Left forelimb (tissue), 1 donor: ENCODE measurements at regions not wholly inside any gene's neighbourhood (a gene's known extent, or its start where the extent isn't known, plus 50 kb on each side); places are given as distances from the start of the nearest gene placed in this dataset.
"Not testable (repeated sequence)": the region's sequence is repeated elsewhere in the genome, so short reads cannot be mapped to it uniquely, and the experiment has no call there.

Experiments used
- DNase-seq: peaks from one replicate; pipeline ENCODE4 v3.0.0-alpha.2; 2018; ENCODE audit warnings: low spot score

GRCh38 chr18:961644-962355 is 57.1 kb downstream of the ADCYAP1 start:
- DNase-seq: no peak

GRCh38 chr18:963276-963675 is 58.6 kb downstream of the ADCYAP1 start:
- no peak for DNase-seq

GRCh38 chr18:965921-966758 is 61.5 kb downstream of the ADCYAP1 start:
- DNase-seq: no peak

DNA sequence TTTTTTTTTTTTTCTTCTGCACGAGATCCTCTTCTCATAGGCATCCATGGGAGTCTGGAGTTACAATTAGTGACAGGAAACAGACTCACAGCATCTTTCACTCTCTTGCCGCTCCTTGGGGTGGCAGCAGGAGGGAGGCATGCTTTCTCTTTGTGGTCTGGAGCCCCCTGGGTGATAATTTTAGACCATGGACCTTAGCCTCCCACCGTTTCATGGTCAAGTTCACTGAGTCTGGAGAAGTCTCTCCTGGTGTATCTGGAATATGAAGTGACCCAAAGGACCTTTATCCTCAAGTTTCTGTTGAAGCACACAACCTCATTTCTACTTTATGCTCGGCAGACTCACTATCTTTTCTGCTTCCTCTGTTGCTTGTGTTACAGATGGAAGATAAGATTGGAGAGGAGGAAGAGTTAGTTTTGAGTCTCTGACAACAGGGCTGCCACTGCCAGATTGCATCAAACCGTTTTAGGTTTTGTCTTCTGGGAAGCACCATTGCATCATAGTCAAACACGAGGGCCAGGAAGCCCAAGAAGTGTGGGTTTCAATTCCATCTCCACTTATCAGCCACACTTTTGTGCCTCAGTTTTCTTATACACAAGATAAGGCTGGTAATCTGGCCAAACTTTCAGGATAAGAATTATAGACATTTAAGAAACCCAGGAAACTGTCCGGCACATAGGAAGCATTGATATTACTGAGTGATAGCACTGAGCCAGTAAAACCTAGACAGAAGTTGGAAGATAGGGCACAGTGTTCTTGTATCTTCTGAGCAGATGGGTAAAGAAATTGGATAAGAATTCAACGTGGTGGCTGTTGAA is 62.3 kb downstream of the ADCYAP1 start:
- no peak for DNase-seq

- DNase-seq: not testable (repeated sequence)
These were observed 64.2 kb downstream of the ADCYAP1 start for GRCh38 chr18:968910-969309.

GRCh38 chr18:969311-969710 is 64.6 kb downstream of the ADCYAP1 start:
- DNase-seq: not testable (repeated sequence)

DNA sequence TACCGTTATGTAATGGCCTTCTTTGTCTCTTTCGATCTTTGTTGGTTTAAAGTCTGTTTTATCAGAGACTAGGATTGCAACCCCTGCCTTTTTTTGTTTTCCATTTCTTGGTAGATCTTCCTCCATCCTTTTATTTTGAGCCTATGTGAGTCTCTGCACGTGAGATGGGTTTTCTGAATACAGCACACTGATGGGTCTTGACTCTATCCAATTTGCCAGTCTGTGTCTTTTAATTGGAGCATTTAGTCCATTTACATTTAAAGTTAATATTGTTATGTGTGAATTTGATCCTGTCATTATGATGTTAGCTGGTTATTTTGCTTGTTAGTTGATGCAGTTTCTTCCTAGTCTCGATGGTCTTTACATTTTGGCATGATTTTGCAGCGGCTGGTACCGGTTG is 69.9 kb downstream of the ADCYAP1 start:
- DNase-seq: not testable (repeated sequence)

- not testable (repeated sequence) for DNase-seq
These were observed 71.9 kb downstream of the ADCYAP1 start for GRCh38 chr18:976393-977128.

DNA sequence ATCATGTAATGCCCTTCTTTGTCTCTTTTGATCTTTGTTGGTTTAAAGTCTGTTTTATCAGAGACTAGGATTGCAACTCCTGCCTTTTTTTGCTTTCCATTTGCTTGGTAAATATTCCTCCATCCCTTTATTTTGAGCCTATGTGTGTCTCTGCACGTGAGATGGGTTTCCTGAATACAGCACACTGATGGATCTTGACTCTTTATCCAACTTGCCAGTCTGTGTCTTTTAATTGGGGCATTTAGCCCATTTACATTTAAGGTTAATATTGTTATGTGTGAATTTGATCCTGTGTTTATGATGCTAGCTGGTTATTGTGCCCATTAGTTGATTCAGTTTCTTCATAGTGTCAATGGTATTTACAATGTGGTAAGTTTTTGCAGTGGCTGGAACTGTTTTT is 72.7 kb downstream of the ADCYAP1 start:
- DNase-seq: not testable (repeated sequence)

DNA sequence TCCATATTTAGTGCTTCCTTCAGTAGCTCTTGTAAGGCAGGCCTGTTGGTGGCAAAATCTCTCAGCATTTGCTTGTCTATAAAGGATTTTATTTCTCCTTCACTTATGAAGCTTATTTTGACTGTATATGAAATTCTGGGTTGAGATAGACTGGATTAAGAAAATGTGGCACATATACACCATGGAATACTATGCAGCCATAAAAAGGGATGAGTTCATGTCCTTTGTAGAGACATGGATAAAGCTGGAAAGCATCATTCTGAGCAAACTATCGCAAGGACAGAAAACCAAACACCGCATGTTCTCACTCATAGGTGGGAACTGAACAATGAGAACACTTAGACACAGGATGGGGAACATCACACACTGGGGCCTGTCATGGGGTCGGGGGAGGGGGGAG is 73.1 kb downstream of the ADCYAP1 start:
- DNase-seq: not testable (repeated sequence)

- no peak for DNase-seq
These were observed 75.9 kb downstream of the ADCYAP1 start for GRCh38 chr18:980586-980985.

DNA sequence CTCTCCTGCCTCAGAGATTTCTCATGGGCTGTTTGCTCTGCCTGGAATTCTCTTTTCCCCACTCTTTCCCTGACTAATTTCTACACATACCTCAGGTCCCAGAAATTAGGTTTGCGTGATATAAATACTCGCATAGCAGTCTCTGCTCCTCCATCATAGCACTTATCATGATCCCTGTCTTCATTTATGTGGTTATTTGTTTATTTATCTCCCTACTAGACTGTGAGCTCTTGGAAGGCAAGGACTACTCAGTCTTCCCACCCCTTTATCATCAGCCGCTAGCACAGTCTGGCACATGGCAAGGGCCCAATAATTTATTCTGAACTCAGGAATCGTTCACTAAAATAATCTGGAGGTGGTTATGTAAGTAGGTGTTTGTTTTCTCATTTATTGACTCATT is 79.3 kb downstream of the ADCYAP1 start:
- no peak for DNase-seq

DNA sequence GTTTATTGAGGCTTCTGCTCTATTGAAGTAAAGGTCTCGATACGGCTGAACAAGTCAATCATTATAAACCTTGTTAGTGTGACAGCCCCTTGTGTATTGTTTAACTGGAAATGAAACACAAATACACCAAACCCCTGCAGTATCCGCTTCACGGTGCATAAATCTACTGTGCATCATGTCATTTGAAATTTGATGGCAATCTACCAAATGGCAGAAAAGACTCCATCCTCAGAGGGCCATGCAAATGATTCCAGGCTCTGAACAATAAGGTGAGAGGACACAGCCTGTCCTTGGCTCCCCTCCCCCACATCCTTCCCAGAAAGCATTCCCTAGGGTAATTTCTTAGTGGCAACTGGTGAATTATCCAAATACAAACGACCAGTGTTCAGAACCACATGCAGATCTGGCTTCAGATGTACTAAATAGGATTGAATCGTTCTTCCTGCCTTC is 80.6 kb downstream of the ADCYAP1 start:
- DNase-seq: no peak

DNA sequence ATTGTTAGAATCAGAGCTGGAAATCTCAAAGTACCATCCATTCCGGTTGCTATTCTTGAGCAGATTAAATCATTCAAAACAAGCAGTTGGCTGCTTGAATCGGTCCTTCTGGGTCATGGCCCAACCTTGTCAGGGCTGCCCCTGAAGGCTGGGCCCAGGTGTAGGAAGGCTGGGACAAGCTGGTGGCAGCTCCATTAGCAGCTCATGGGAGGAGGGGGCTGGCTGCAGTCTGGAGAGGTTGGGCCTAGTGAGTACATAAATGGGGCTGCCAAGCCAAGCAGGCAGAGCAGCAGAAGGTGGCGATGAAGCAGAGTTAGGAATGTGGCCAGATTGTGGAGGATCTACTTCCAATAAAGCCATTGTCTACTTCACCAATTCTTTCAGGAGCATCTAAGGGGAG is 81.4 kb downstream of the ADCYAP1 start:
- DNase-seq: no peak

DNA sequence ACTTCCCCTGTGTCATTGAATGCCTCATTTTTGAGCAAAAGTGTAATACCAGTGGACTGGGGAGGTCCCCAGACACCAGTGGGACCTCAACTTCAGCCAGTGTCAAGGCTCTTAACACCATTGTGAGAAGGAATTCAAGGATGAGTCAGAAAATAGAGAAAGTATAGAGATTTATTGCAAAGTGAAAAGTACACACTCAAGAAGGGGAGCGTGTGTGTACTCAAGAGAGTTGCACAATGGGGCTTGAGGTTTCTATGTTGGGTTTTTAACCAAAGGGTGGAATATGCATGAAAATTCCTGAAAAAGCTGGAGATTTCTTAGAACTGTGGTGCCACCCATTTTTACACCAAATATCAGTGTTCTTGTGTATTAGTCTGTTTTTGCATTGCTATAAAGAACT is 81.9 kb downstream of the ADCYAP1 start:
- DNase-seq: no peak

- no peak for DNase-seq
These were observed 82.9 kb downstream of the ADCYAP1 start for GRCh38 chr18:987325-988186.

DNA sequence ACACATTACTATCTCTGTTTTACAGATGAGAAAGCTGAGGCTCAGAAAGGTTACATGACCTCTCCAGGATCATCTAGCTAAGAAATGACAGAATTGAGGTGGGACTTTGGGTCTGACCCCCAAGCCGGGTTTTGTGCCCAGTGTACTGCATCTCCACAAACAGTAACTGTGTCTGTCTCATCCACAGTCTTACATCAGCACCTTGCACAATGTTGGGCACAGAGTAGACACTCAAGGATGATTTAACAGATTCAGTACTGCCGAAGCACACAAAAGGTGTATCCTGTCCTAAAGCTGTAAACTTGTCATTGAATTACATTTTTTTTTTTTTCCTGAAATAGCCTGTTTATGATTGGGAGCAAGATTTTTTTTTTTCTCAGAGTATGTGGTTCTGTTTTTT is 84.8 kb downstream of the ADCYAP1 start:
- no peak for DNase-seq

- DNase-seq: no peak
These were observed 85.5 kb downstream of the ADCYAP1 start for GRCh38 chr18:990197-990596.

- DNase-seq: no peak
These were observed 86.8 kb downstream of the ADCYAP1 start for GRCh38 chr18:991441-991840.

DNA sequence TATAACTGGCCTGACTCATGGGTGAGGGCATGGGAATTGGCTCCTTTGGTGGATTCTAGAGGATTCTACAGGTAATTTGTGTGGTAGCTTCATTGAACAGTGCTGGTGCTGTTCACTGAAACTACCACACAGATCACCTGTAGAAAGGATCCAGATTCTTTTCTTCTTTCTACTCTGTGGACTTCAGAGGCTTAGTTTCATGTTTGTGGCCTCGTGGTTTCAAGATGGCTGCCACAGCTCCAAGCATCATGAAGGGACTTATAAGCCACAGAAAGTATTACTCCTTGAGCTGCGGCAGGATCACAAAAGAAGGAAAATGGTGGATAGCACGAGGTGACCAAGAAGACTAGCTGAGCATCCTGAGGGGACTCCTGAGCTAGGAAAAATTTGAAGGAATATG is 88.9 kb downstream of the ADCYAP1 start:
- DNase-seq: no peak

DNA sequence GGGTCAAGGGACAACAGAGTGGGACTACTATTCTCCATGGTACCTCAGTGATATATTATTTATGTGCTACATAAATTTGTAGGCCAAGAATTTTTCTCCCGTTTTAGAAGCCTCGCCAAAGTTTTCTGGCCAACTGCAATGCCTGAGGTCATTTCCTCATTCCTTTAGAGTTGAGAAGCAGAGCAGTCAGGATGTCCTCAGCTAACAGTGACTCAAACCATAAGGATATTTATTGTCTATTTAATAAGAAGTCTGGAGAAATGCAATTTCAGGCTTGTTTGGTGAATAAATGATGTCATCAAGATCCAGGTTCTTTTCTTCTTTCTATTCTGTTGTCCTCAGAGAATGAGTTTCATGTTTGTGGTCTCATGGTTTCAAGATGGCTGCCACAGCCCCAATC is 91.0 kb downstream of the ADCYAP1 start:
- DNase-seq: no peak
